Ovary (tissue), 7 donors: ENCODE measurements at regions not wholly inside any gene's neighbourhood (a gene's known extent, or its start where the extent isn't known, plus 50 kb on each side); places are given as distances from the start of the nearest gene placed in this dataset.
"Not testable (repeated sequence)": the region's sequence is repeated elsewhere in the genome, so short reads cannot be mapped to it uniquely, and the experiment has no call there.

Source experiments
- DNase-seq, 5 donors: peaks; one replicate each; pipeline ENCODE4 v3.0.0-alpha.2; 2019 to 2020
- H3K27ac ChIP-seq, 2 donors: fragments of 200-600 bp; one replicate each; pipeline versions ENCODE4 v1.5.1 to v1.8.0; 2019 to 2022
- H3K27me3 ChIP-seq: fragments of 200-600 bp; one replicate; pipeline ENCODE4 v1.8.0; 2022
- H3K36me3 ChIP-seq: fragments of 200-600 bp; sonication (generic); one replicate; pipeline ENCODE4 v1.5.1; 2019
- H3K4me1 ChIP-seq: one replicate; pipeline ENCODE4 v1.8.1; 2013; ENCODE audit warnings: mild to moderate bottlenecking, moderate library complexity; ENCODE audit not compliant: insufficient read depth
- H3K4me3 ChIP-seq: fragments of 200-600 bp; sonication (generic); one replicate; pipeline ENCODE4 v1.5.1; 2017
- H3K9me3 ChIP-seq, 2 donors: fragments of 200-600 bp in 1 of 2; sonication (generic) in 1 of 2; one replicate each; pipeline versions ENCODE4 v1.5.1 to v1.8.1; 2013 to 2019; ENCODE audit warnings: mild to moderate bottlenecking in 1 of 2, moderate library complexity in 1 of 2
- EP300 ChIP-seq: sonication (generic); formaldehyde crosslinking; IDR thresholded peaks from one replicate; pipeline ENCODE4 v1.6.1; 2017; ENCODE audit warnings: antibody characterized with exemption
- POLR2A ChIP-seq: fragments of 450-650 bp; IDR thresholded peaks from one replicate; pipeline ENCODE4 v1.6.1; 2017; ENCODE audit warnings: antibody characterized with exemption, mild to moderate bottlenecking, moderate library complexity
- WGBS, 3 donors: extraction: QIAGEN DNeasy Blood & Tissue Kit in 1 of 3; methylation state at CpG; one replicate each; pipeline versions ENCODE4 v1.1.5 to v1.1.7; 2013 to 2017; 5-methylcytosine and 5-hydroxymethylcytosine counted together
- intact Hi-C, 4 donors: fragments of 100-400 bp; cut with DNase I; formaldehyde crosslinking; loops; one replicate each; pipeline versions ENCODE4 v1.11.0 to v1.15.1; 2022 to 2023
- TF ChIP-seq, protein P1 (sequence below), 3 donors: fragments of 450-650 bp in 2 of 3; fragments of 200-600 bp in 1 of 3; IDR thresholded peaks; one replicate each; pipeline versions ENCODE4 v1.5.1 to v1.8.0; 2016 to 2022; ENCODE audit warnings: antibody characterized with exemption in 3 of 3, mild to moderate bottlenecking in 1 of 3
- donor health status: DM: no; HTN: no; CAD: no; lungs with moderate emphysema.
- donor health status: DM: no; HTN: no; CAD: no.
- donor health status: Bipolar disorder and iron deficiency.
- donor health status: DM: no; HTN: no; CAD: no.
- donor health status: DM: yes; HTN: yes; CAD: no.

DNA sequence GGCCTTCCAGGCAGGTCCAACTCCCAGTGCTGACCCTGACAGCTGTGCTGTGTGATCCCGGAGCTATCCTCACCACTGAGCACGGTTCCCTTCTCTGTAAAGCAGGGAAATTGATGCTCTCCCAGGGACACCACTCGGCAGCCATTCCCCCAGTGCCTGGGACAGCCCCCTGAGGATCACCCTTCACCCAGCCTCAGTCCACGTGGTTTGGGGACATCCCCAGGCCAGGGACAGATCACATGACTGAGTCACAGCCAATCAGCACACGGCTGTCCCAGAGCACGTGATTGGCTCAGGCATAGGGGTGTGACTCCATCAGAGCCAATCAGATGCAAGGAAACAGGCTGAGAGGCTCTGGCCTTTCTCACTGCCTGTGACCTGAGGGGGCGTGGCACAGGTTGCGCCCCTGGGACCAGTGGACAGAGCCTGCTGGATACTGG, 68.8 kb upstream of the SFSWAP start:
- Histone ChIP-seq H3K27me3 (no peaks in the 10 kb centered on the region), H3K27ac (no peak overlapping the region), H3K9me3 (no peaks in the 10 kb centered on the region), H3K4me3 (no peak overlapping the region), H3K36me3 (no peaks in the 10 kb centered on the region), H3K4me1 (peaks cover 1% of the 10 kb centered on the region)
- intact Hi-C loops: loop anchor here in 2 of 4 donors (5.0 kb wide), 1 partner anchor 330 kb away; no protein-coding TSS in a partner anchor
- 56 to 79% (median 62%) methylated on average over 5 to 8 of the region's 8 CpGs for WGBS, 3 donors
- TF ChIP-seq POLR2A (no peak), EP300 (no peak)
- TF ChIP-seq, protein P1, sequence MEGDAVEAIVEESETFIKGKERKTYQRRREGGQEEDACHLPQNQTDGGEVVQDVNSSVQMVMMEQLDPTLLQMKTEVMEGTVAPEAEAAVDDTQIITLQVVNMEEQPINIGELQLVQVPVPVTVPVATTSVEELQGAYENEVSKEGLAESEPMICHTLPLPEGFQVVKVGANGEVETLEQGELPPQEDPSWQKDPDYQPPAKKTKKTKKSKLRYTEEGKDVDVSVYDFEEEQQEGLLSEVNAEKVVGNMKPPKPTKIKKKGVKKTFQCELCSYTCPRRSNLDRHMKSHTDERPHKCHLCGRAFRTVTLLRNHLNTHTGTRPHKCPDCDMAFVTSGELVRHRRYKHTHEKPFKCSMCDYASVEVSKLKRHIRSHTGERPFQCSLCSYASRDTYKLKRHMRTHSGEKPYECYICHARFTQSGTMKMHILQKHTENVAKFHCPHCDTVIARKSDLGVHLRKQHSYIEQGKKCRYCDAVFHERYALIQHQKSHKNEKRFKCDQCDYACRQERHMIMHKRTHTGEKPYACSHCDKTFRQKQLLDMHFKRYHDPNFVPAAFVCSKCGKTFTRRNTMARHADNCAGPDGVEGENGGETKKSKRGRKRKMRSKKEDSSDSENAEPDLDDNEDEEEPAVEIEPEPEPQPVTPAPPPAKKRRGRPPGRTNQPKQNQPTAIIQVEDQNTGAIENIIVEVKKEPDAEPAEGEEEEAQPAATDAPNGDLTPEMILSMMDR (IDR thresholded peaks at IDR 0.05): no peak
- DNase-seq: no peak

DNA sequence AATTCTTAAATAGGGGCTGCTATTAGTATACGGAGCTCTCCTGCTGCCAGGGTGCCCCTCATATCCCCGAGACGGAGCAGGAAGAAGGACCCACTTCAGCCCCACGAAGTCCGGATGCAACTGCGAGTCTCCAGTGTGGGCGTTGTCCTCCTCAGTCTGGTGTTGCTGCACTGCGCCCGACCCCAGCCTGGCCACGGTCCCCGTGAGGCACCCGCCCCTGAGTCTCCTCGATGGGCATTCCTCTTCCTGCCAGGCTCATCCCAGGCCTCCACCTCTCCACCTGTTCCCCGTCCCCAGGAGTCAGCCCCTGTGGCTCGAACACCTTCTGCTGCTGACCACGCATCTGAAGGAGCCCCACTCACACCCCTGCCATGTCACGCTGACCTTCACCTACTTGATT, 68.1 kb upstream of the SFSWAP start:
- peaks cover 1% of the 10 kb centered on the region for H3K4me1 ChIP-seq
- no peaks in the 10 kb centered on the region for H3K27me3 ChIP-seq
- 86 to 91% (median 87%) methylated on average over 17 of the region's 17 CpGs for WGBS, 3 donors
- no peak for DNase-seq
- no peaks in the 10 kb centered on the region for H3K36me3 ChIP-seq
- no peak for TF ChIP-seq EP300
- no peaks in the 10 kb centered on the region for H3K9me3 ChIP-seq
- H3K27ac ChIP-seq: no peak overlapping the region
- intact Hi-C loops: loop anchor here in 2 of 4 donors (5.0 kb wide), 1 partner anchor 330 kb away; no protein-coding TSS in a partner anchor
- H3K4me3 ChIP-seq: no peak overlapping the region

DNA sequence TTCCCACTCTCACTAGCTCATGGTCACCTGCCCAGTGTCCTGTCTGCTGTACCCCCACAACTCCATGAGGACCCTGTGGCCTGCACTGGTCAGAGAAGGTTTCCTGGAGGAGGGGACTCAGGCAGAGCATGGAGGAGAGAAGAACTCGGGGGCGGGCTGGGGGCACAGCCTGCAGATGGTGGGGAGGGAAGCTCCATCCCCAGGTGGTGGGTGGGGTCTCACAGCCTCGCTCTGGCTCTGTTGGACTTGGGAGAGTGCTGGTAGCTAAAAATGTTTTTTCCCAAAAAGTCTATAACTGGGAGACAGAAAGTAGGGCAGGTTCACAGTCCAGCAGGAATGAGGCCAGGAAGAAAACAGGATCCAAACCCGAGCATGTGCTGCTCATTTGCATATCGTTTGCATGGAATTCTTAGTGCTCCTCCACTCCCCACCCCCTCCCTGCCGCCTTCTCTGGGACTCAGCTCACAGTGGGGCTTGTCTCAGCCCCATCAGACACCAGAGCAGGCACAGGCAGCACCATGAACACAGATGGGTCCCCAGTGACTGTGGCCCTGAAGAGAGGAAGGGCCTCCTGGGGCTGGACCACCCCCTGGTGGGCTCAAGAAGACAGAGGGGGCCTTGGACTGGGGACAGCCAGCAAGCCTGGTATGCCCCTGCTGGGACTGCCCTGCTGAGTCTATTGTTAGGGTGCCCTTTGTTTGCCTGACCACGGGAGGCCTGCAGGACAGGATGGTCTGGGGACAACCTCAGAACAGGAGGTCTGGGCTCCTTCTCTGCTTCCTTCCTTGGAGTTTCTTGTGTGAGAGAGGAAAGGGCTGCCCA, 67.0 kb upstream of the SFSWAP start:
- TF ChIP-seq POLR2A (no peak), EP300 (no peak)
- TF ChIP-seq, protein P1 (IDR thresholded peaks at IDR 0.05): no peak
- peaks cover 1% of the 10 kb centered on the region for H3K4me1 ChIP-seq
- no peaks in the 10 kb centered on the region for H3K9me3 ChIP-seq
- H3K27me3 ChIP-seq: no peaks in the 10 kb centered on the region
- intact Hi-C loops: loop anchor here in 2 of 4 donors (5.0 kb wide), 1 partner anchor 332 kb away; no protein-coding TSS in a partner anchor
- no peaks in the 10 kb centered on the region for H3K36me3 ChIP-seq
- 37 to 42% (median 39%) methylated on average over 7 of the region's 7 CpGs for WGBS, 3 donors
- no peak overlapping the region for H3K4me3 ChIP-seq
- DNase-seq: no peak
- no peak overlapping the region for H3K27ac ChIP-seq

DNA sequence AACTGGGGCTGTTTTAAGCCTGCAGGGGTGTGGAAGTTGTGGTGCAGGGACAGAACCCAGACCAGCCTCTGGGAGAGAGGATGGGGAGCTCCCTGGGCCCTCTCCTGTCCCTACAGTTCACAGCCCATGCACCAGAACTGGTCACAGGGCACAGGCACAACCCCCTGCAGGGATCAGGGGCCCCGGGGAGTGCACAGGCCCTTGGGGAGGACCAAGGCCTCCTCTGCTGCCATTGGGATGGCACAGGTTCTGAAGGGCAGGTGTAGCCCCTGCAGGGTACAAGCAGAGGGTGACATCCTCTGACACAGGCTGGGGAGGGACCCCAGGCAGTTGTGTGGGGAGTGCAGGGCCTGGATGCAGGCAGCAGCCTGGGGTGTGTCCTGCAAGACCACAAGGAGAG, 66.4 kb upstream of the SFSWAP start:
- no peak for DNase-seq
- WGBS, 3 donors: 64 to 83% (median 82%) methylated on average over 1 of the region's 1 CpG
- no peaks in the 10 kb centered on the region for H3K36me3 ChIP-seq
- H3K9me3 ChIP-seq: no peaks in the 10 kb centered on the region
- TF ChIP-seq EP300 (no peak), POLR2A (no peak)
- TF ChIP-seq, protein P1 (IDR thresholded peaks at IDR 0.05): no peak
- peaks cover 1% of the 10 kb centered on the region for H3K4me1 ChIP-seq
- intact Hi-C loops: loop anchor here in 2 of 4 donors (5.0 kb wide), 1 partner anchor 332 kb away; no protein-coding TSS in a partner anchor
- H3K27me3 ChIP-seq: no peaks in the 10 kb centered on the region
- H3K27ac ChIP-seq: no peak overlapping the region
- no peak overlapping the region for H3K4me3 ChIP-seq

GRCh38 chr12:131644917-131645316, 66.0 kb upstream of the SFSWAP start:
- not testable (repeated sequence) for H3K27me3 ChIP-seq, DNase-seq, H3K4me3 ChIP-seq

DNA sequence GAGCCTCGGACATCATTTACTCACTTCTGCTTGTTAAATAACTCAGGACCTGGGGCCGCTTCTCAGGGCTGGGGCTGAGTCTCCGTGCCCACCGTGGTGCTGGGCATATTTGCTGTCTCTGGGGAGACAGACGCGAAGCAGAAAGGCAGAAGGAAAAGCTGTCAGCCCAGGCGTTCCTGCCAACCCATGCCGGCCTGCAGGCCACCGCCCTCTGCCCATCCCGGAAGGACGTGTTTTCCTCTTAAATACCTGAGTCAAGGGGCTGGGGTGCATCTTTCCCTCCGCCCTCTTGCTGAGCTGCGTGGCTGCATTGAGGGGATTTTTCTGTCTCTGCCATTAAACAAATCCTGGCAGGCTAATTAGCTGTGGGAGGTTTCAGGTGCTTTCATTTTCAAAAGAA, 65.3 kb upstream of the SFSWAP start:
- H3K27me3 ChIP-seq, H3K36me3 ChIP-seq, H3K4me1 ChIP-seq, H3K4me3 ChIP-seq, intact Hi-C loops, H3K9me3 ChIP-seq, DNase-seq, H3K27ac ChIP-seq: not testable (repeated sequence)
- WGBS, 3 donors: 15 to 28% (median 24%) methylated on average over 7 to 11 of the region's 13 CpGs

More at GRCh38 chr12:131644917-131645316, 66.0 kb upstream of the SFSWAP start:
- intact Hi-C loops: loop anchor here in 2 of 4 donors (5.0 kb wide), 1 partner anchor 333 kb away; no protein-coding TSS in a partner anchor
- WGBS, 3 donors: 55 to 67% (median 57%) methylated on average over 8 to 9 of the region's 9 CpGs
- not testable (repeated sequence) for H3K27ac ChIP-seq, H3K9me3 ChIP-seq, H3K36me3 ChIP-seq, H3K4me1 ChIP-seq

DNA sequence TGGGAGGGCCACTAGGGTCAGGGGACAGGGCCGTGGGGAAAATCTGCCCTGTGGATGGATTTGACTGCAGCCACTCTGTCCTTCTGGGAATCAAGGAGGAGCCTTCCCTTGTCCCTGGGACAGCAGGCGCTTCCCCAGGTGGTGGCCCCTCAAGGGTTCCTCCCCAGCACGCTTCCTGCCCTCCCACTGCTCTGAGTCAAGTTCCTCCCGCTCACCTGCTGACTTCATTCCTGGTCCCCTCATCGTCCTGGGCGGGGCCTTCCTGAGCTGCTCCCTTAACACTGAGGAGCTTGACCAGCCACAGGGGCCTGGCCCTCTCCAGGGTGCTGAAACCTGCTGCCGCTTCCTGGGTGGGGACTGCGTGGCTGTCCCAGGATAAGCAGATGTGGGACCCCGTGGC, 64.4 kb upstream of the SFSWAP start:
- intact Hi-C loops, H3K27me3 ChIP-seq, H3K9me3 ChIP-seq, H3K4me3 ChIP-seq, DNase-seq, H3K27ac ChIP-seq, H3K36me3 ChIP-seq, H3K4me1 ChIP-seq: not testable (repeated sequence)
- 3 to 16% (median 10%) methylated on average over 4 to 6 of the region's 9 CpGs for WGBS, 3 donors
